HG03139 (cell line): ENCODE measurements at regions not wholly inside any gene's neighbourhood (a gene's known extent, or its start where the extent isn't known, plus 50 kb on each side); places are given as distances from the start of the nearest gene placed in this dataset.
"Not testable (repeated sequence)": the region's sequence is repeated elsewhere in the genome, so short reads cannot be mapped to it uniquely, and the experiment has no call there.

ENCODE experiments used
- ATAC-seq: cut with Tn5 transposase; IDR thresholded peaks from one replicate; pipeline ENCODE4 v1.9.1; 2021; ENCODE audit not compliant: unreplicated experiment

- not testable (repeated sequence) for ATAC-seq
Measured at GRCh38 chr22:19660583-19660982, 53.7 kb upstream of the SEPTIN5 start.

GRCh38 chr22:19661156-19661555 is 53.1 kb upstream of the SEPTIN5 start:
- ATAC-seq, result no peak

- not testable (repeated sequence) for ATAC-seq
Measured at GRCh38 chr22:19662049-19662684, 52.1 kb upstream of the SEPTIN5 start.

GRCh38 chr22:19663286-19663815 is 51.0 kb upstream of the SEPTIN5 start:
- no peak for ATAC-seq

GRCh38 chr22:19663821-19664355 is 50.4 kb upstream of the SEPTIN5 start:
- ATAC-seq, result no peak

GRCh38 chr22:19664406-19664805 is 49.9 kb upstream of the SEPTIN5 start:
- ATAC-seq, result no peak
